ENCODE measurements at regions not wholly inside any gene's neighbourhood (a gene's known extent, or its start where the extent isn't known, plus 50 kb on each side); places are given as distances from the start of the nearest gene placed in this dataset.

DNA sequence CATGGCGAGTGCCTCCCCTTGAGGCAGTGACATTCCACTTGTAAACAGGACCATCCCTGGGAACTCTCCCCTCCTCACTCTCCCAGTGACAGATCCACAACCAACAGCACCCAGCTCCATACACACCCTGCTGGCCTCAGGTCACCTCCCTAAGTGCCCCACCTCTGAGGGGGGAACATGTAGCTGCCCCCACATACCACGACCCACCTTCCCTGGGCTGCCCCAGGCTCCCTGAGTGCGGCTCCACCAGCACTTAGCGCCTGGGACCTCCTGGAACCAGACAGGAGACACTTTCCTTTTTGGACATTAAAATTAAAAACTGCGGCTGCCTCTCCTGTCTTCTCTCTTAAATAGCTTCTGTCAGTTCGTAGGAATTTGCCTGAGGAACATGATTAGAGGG lies 1140.1 kb downstream of the BRD1 start:
- DNase-seq = no peak

DNA sequence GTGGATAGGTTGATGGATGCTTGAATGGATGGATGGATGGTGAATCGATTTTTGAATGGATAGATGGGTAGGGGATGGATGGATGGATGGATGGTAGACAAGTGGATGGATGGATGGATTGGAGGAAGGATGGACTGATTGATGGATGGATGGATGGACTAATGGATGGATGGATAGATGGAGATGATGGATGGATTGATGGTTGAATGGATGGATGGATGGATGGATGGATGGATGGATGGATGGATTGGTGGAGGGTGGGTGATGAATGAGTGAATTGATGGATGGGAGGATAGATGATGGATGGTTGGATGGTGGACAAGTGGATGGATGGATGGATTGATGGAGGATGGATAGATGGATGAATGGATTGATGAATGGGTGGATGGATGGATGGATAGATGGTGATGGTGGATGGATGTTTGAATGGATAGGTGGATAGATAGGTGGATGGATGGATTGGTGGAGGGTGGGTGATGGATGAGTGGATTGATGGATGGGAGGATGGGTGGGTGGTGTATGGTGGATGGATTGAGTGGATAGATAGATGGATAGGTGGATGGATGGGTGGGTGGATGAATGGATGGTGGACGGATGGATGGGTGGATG lies 1140.9 kb downstream of the BRD1 start:
- no peak for DNase-seq

DNA sequence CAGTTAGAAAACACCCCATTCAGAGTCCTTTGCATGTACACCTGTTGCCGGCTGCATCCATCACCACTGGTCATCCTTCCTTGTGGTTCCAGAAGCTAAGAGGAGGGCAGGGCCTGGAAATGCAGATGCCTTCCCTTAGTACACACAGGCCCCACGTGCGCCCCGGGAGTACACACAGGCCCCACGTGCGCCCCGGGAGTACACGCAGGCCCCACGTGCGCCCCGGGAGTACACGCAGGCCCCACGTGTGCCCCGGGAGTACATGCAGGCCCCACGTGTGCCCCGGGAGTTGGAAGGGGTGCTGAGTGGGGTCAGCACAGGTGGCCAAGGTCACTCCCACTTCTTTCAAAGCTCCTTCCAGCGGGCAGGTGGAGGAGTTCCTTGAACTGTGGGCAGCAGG lies 1141.9 kb downstream of the BRD1 start:
- no peak for DNase-seq

DNA sequence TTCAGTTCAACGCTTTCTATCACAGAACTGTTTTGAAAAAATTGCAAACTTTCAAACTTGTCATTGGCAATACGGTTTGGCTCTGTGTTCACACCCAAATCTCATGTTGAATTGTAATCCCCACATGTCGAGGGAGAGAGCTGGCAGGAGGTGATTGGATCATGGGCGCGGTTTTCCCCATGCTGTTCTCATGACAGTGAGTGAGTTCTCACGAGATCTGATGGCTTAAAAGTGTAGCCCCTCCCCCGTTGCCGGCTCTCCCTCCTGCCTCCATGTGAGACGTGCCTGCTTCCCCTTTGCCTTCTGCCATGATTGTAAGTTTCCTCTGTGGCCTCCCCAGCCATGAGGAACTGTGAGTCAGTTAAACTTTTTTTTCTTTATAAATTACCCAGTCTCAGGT lies 1144.0 kb downstream of the BRD1 start:
- no peak for DNase-seq

DNA sequence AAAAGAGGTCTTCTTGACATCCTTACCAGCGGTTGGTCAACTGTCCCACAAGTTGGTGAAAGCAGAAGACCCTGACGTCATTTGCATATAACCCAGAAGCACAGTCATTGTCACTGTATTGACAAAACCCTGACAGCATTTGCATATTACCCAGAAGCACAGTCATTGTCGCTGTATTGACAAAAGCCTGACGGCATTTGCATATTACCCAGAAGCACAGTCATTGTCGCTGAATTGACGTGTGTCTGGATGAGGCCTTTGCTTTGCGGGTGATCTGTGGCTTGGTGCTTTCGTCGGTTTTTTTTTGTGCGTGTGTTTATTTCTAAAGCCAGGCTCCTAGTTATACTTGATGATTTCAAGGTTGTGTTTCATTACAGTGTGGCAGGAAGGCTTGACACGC lies 1145.2 kb downstream of the BRD1 start:
- DNase-seq = no peak

DNA sequence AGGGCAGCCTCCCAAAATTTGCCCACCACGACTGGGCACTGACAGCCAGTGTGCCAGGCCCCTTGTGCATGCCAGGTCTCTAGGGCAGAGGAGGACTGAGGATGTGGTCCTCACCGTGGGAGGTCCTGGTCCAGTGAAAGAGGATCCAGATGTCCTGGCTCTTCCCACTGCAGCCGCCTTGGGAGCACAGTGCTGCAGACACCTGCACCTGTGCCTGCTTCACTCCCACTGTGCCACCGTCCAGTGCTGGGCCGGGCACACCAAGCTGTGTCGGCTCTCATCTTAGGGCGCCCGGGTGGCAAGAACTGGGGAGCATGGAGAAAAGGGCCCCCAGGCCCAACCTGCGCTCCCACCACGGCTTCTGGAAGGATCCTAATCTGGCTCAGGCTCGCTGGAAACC lies 1147.1 kb downstream of the BRD1 start:
- no peak for DNase-seq

DNA sequence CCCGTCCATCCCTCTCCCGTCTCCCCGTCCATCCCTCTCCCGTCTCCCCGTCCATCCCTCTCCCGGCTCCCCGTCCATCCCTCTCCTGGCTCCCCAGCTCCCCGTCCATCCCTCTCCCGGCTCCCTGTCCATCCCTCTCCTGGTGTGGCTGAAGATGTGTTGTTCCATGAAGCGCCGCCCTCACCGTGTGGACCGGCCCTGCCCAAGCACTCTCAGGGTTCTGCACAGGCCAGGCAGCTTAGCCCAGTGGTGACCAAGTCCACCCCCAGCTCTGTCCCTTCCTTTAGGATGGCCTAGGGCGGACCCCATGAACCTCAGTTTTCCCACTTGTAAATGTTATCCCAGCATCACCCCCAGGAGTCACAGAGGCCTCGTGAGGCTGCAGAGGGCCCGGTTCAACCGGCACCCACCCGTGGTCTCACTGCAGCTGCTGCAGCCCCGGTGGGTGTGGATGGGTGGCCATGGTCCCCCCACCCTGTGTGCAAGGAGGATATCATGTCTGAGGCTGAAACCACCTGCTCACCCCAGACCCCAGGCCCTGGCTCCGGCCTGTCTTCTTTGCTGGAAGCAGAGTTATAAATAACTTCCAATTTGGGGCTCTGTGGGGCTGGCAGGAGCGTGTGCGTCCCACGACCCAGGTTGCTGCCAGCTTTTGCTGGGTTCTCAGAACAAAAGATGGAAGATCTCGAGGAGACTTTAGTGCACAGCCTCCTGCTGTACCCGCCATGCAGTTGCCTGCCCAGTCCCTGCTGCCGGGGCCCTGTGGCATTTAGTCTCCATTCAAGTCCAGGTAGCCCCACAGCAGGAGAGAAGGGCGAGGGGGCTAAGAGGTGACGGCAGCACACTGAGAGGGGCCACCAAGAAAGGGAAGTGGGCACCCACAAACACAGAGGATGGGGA lies 1147.8 kb downstream of the BRD1 start:
- no peak for DNase-seq

DNA sequence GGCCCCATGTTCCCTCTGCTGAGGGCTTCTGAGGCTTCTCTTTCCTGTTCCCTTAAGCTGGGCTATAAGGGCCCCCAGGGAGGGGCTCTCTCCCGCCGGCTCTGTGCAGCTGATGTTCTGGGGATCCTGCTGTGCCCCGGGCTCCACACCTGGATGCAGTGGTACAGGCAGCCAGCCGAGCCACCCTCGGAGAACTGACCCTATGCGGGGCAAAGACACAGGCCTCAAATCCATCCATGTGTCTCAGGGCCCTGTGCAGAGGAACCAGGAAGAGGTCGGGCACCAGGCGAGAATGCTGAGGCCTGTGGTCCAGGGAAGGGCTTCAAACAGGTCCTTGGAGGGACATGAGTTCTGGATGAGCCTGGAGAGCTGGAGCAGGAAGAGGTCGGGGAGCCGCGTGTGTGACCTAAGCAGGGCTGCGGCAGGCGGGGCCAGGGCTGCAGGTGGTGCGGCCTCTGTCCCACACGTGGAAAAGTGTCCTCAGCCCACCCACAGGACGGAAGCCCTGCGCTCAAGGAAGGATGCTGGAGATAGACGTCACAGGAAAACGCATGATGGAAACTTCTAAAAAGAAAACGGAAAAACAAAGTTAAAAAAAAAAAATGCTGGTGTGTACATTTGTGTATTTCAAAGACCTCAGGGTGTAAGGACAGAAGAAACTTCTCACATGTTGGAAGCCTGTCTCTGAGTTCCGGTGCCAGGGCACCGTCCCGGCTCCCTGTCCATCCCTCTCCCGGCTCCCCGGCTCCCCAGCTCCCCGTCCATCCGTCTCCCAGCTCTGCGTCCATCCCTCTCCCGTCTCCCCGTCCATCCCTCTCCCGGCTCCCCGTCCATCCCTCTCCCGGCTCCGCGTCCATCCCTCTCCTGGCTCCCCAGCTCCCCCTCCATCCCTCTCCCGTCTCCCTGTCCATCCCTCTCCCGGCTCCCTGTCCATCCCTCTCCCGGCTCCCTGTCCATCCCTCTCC lies 1149.2 kb downstream of the BRD1 start:
- no peak for DNase-seq

DNA sequence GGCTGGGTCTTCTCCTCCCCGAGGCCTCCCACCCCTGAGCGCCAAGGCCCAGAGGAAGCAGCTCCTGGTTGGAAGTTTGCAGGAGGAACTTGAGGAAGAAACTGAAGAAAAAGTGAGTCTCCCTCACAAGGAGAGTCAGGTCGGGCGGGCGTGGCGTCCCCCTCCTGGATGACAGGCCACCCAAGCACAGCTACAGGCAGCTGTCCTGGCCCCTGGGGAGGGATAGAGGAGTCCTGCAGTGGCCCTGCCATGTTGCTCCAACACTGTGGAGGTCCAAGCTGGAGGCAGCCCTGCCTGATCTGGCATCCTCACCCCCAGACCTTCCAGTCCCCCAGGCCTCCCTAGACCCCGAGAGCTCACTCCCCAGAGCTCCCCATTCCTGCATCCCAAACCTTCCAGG lies 1150.1 kb downstream of the BRD1 start:
- no peak for DNase-seq

DNA sequence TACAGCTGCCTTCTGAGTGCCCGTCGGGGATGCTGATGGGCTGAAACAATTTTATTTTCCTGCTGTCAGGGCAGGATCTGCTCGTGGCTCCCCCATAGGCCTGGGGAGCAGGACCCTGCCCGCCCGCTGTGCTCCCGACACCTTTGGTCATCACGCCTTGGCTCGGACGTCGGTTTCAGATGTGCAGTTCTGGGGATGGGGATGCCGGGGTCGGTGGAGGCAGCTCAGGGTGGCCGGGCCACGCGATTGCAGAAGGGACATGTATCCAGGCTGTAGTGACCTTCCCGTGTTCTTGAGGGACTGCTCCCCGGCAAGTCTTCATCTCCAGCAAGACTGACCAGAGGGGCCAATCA lies 1150.5 kb downstream of the BRD1 start:
- DNase-seq = no peak

DNA sequence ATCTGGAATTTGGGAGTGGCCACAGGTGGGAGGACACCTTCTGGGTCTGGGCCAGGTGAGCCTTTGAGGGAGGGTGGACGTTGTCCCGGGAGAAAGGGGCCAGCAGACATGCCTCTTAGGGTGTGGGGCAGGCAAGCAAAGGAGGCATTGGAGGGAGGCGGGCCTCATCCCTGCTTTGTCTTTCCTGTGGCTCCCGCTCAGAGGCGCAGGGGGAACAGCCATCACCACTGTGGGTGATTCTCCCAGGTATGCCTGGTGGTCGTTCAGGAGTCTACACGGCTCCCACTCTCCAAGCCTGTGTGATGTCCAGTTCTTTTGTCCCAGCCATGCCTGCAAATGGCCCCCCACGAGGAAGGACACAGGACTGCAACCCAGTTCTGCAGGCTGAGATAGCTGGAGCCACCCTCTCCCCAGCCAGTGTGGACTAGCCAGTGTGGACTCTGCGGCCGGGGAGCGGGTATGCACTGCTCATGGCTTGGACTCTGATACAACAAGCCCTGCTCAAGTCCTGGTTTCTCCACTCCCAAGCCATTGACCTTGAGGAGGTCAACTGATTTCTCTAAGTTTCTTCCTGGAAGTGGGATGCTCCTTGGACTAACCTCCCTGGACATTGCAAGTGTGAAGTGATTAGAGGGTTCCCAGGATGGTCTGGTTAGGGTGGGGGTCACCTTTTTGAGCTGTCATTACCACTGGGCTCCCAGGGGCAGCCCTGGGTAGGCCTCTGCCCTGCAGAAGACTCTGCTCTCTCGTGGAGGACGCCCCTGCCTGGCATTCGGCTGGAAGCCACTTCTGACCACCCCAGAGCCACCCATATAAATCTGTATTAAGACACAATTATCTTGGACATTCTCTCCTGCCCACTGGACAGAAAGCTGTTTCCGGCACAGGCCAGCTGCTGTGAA lies 1151.2 kb downstream of the BRD1 start:
- no peak for DNase-seq

DNA sequence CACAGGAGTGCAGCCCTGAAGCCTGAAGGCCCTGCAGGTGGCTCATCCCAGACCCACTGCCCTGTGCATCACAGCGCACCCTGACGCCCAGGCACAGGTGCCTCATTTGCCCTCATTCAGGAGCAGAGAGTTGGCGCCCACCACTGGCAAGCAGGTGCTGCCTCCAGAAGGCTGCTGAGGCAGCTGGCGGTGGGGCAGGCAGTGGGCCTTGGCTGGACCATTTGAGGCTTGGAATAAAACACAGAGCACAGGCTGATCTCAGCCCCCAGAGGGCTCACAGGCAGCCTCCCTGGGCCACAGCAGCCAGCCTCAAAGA lies 1151.9 kb downstream of the BRD1 start:
- DNase-seq = no peak

DNA sequence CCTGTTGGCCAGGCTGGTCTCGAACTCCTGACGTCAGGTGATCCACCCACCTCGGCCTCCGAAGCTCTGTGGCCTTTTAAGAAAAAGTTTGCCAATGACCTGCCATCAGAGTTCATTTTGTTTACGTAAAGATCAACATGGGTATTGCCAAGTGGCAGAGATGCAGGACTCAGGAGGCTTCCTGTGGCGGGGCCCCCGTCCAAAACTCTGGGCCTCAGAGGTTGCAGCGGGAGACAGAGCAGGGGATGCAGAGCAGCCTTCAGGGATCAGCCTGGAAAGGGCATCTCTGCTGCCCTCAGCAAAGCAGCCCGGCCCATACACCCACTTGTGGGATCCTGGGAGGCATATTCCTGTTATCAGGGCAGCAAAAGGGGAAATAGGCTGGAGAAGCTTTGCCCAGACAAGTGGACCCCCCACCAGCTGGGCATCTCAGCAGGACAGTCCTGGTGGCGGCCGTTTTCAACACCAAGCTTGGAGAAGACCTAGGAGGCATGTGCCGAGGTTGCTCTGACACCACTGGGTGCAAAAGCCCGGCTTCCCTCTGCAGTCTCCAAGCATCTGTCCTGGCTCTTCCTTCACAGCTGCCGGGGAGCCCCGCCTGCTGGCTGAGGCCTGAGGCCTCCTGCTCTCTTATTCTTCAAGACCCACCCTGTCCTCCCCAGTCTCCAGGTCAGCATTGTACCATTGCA lies 1152.4 kb downstream of the BRD1 start:
- no peak for DNase-seq

DNA sequence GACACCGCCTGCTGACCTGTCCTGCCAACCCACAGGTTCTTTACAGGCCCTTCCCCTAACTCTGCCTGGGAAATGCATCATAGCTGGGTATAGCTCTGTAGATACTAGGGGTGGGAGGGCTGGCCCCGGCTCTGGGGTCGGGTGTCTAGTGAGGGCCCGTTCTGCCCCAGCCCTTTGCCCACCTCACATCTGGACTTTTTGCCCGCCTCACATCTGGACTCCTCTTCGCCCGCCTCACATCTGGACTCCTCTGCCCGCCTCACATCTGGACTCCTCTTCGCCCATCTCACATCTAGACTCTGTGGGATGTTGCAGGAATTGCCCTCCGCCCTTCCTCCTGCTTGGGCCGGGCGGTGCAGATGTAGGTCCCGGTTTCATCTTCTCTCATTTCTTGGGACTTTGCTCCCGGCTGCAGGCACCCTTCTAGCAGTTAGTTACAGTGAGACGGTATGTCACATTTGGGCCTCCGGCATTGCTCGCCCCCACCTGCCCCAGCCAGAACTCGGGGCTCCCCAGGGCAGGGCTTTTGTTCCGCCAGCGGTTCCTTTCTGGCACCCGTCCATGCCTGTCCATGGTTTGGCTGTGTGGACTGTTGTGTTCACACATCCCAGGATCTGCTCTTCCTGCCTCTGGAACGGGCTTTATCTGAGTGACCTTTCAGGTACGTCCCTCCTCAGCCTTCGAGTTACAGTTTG lies 1153.7 kb downstream of the BRD1 start:
- no peak for DNase-seq

DNA sequence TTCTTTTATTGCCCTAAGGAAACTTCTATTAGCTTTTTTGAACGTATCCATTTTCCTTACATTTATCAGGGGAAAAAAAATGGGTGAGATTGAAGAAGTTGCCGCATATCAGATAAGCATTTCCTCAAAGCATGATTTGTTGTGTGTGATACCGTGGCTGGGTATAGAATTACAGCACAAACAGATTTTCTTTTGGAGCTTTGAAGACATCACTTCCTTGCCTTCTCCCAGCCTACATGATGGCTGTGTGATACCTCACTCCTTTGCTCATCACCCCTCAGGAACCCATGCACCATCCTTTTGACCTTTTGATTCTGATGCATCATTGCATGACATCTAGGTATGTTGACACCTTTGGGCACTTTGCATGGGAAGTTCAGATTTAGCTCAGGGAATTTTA lies 1155.3 kb downstream of the BRD1 start:
- DNase-seq = no peak

DNA sequence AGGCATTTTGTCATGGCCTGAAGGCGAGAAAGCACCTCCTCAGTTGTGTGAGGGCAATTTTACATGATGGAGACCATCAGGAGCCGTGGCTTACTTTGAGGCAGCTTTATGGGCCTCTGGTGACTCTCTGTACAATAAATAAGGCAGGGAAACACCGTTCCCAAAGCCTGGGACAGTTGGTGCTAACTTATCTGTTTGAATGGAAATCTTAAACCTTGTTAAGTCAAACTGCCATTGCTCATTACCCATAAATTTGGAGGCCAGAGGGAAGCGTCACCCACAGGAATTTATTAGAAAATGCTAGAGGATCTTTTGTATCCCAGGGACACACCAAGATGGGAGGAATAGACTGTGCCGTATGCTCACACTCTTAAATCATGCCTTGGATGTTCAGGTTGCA lies 1156.9 kb downstream of the BRD1 start:
- DNase-seq = no peak

DNA sequence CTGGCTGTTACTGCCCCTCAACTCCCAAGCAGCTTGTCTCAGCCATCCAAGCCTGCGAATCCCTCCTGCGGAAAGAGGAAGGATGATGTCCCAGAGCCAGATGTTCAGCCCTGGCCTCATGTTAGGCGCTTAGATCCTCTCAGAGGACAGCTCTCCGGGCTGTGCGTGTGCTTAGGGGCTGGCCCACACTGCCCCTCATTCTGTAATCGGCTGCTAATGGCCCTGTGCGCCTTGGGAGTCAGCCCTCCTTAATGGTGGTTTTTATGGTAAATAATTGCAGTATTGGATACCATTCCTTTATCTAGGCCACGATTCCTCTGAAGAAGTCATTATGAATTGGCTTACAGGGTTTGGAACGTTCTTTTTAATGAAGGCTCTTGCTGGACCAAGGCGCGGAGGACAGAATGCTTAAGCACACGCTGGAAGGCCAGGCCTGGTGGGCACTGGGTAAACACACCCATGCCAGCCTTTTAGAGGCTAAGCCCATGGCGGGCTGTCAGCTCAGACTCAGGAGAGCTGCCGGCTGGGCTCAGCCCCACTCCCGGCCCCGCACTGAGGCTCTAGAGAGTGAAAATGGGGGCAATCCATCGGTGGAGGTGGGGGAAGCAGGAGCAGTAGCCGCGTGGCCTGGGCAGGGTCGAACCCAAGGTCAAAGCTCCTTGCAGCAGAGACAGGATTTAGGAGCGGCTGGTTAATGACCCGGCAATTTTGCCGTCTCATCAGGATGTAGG lies 1157.5 kb downstream of the BRD1 start:
- no peak for DNase-seq

DNA sequence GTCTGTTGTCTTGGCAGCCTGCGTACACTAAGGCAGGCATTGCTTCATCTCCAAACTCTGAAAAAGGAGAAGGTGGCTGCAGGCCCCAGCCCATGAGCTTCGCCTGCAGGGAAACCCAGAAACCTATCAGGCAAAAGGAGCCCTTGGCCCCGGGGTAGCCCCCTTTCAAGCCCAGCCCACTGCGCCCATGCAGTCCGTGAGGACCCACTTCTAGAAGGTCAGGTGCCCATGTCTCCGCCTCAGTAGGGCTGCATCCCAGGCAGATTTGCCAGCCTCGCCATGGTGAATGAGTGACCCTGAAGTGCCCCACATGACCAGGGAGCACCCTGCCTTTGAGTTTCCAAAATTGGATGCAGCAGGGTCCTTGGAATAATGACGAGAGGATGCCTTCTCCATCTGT lies 1158.4 kb downstream of the BRD1 start:
- DNase-seq = no peak

DNA sequence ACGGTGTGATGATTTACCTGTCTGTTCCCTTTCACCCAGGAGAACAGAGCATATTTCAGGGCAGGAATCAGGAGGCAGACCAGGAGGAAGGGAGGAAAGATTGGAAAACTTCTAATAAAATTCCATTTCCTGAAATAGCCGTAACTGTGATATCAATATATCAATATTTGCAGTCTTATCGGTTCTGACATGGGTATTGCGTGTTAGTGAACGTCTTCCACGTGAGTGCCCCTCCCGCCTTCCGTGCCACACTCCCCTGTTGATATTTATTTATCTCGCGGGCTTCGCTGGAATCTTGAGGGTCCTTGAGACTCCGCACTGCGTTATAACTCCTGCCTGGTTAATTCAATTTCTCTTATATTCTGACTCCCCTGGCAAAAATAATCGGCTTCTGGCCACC lies 1160.4 kb downstream of the BRD1 start:
- DNase-seq = no peak

DNA sequence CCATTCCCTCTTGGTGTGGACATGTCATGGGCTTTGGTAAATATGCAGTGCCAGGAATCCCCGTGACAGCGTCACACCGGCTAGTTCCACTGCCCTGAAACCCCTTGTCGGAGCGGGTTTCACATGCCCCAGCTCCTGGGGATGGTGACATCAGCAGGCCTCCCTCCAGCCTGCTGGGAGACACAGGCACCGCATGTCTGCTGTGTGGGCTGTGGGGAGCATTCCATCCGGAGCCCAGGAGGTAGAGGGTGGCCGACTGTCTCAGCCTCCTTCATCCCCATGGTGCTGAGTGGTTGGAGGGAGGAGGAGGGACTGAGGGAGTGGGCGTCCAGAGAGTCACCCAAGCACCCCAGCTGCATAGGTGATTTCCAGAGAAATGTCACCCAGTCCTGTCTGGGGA lies 1161.1 kb downstream of the BRD1 start:
- no peak for DNase-seq

Measured in amniotic stem cell (primary cell).